Glutamatergic neuron (in vitro differentiated cells): ENCODE measurements at regions not wholly inside any gene's neighbourhood (a gene's known extent, or its start where the extent isn't known, plus 50 kb on each side); places are given as distances from the start of the nearest gene placed in this dataset.

ENCODE experiments used
- DNase-seq: peaks from one replicate; pipeline ENCODE4 v3.0.0; 2022
- H3K27ac Mint-ChIP-seq: one replicate; pipeline ENCODE4 v1.8.0; 2020; ENCODE audit warnings: mild to moderate bottlenecking, mixed read lengths, inconsistent platforms; ENCODE audit not compliant: unreplicated experiment
- H3K27me3 Mint-ChIP-seq: one replicate; pipeline ENCODE4 v1.8.0; 2020; ENCODE audit warnings: mild to moderate bottlenecking, moderate library complexity, mixed read lengths, inconsistent platforms; ENCODE audit not compliant: unreplicated experiment
- H3K36me3 Mint-ChIP-seq: one replicate; pipeline ENCODE4 v1.8.0; 2020; ENCODE audit warnings: mild to moderate bottlenecking, mixed read lengths, inconsistent platforms; ENCODE audit not compliant: unreplicated experiment
- H3K4me1 Mint-ChIP-seq: one replicate; pipeline ENCODE4 v1.8.0; 2020; ENCODE audit warnings: mild to moderate bottlenecking, low read depth, mixed read lengths, inconsistent platforms; ENCODE audit not compliant: unreplicated experiment
- H3K4me3 Mint-ChIP-seq: one replicate; pipeline ENCODE4 v1.8.0; 2020; ENCODE audit warnings: mild to moderate bottlenecking, mixed read lengths, inconsistent platforms; ENCODE audit not compliant: unreplicated experiment
- H3K9me3 Mint-ChIP-seq: one replicate; pipeline ENCODE4 v1.8.0; 2020; ENCODE audit warnings: mild to moderate bottlenecking, moderate library complexity, mixed read lengths, inconsistent platforms; ENCODE audit not compliant: unreplicated experiment
- CTCF ChIP-seq: fragments of 200-600 bp; sonication (generic); IDR thresholded peaks from one replicate; pipeline ENCODE4 v1.5.0; 2021; ENCODE audit not compliant: partially characterized antibody, unreplicated experiment

- Mint-ChIP-seq H3K4me1 (no peaks in the 10 kb centered on the region), H3K36me3 (no peaks in the 10 kb centered on the region), H3K27me3 (no peaks in the 10 kb centered on the region), H3K27ac (no peak overlapping the region), H3K4me3 (no peak overlapping the region), H3K9me3 (no peaks in the 10 kb centered on the region)
- no peak for DNase-seq
- no peak for TF ChIP-seq CTCF
Measured at GRCh38 chr14:62455446-62455845, 589.8 kb downstream of the KCNH5 start.

GRCh38 chr14:62462988-62463387 lies 582.3 kb downstream of the KCNH5 start:
- Mint-ChIP-seq H3K4me1 (no peaks in the 10 kb centered on the region), H3K9me3 (no peaks in the 10 kb centered on the region), H3K36me3 (no peaks in the 10 kb centered on the region), H3K27ac (no peak overlapping the region), H3K4me3 (no peak overlapping the region), H3K27me3 (no peaks in the 10 kb centered on the region)
- TF ChIP-seq CTCF = no peak
- DNase-seq = no peak

- Mint-ChIP-seq H3K36me3 (no peaks in the 10 kb centered on the region), H3K27ac (no peak overlapping the region), H3K4me1 (no peaks in the 10 kb centered on the region), H3K4me3 (no peak overlapping the region), H3K9me3 (no peaks in the 10 kb centered on the region), H3K27me3 (no peaks in the 10 kb centered on the region)
- DNase-seq = no peak
- no peak for TF ChIP-seq CTCF
Measured at GRCh38 chr14:62468946-62469345, 576.3 kb downstream of the KCNH5 start.

GRCh38 chr14:62470935-62471334 lies 574.3 kb downstream of the KCNH5 start:
- no peaks in the 10 kb centered on the region for H3K4me1 Mint-ChIP-seq
- no peaks in the 10 kb centered on the region for H3K9me3 Mint-ChIP-seq
- no peaks in the 10 kb centered on the region for H3K36me3 Mint-ChIP-seq
- H3K27me3 Mint-ChIP-seq = no peaks in the 10 kb centered on the region
- TF ChIP-seq CTCF = no peak
- no peak overlapping the region for H3K4me3 Mint-ChIP-seq
- H3K27ac Mint-ChIP-seq = no peak overlapping the region
- no peak for DNase-seq

GRCh38 chr14:62491146-62491545 lies 554.1 kb downstream of the KCNH5 start:
- Mint-ChIP-seq H3K4me3 (no peak overlapping the region), H3K27ac (no peak overlapping the region), H3K9me3 (no peaks in the 10 kb centered on the region), H3K4me1 (no peaks in the 10 kb centered on the region), H3K27me3 (peaks cover 2% of the 10 kb centered on the region), H3K36me3 (no peaks in the 10 kb centered on the region)
- no peak for DNase-seq
- TF ChIP-seq CTCF = no peak
